Right atrium auricular region (tissue), 2 donors: ENCODE measurements at regions not wholly inside any gene's neighbourhood (a gene's known extent, or its start where the extent isn't known, plus 50 kb on each side); places are given as distances from the start of the nearest gene placed in this dataset.

Experiments used
- DNase-seq: peaks from one replicate; pipeline ENCODE4 v3.0.0-alpha.2; 2019; ENCODE audit warnings: low spot score
- H3K27ac ChIP-seq, 2 donors: fragments of 200-600 bp; sonication (generic); 1 replicate in 1 of 2; 2 replicates in 1 of 2; pipeline ENCODE4 v1.5.1; 2016 to 2019
- H3K27me3 ChIP-seq, 2 donors: fragments of 200-600 bp; sonication (generic); one replicate each; pipeline versions ENCODE4 v1.5.1 to v1.6.0; 2017 to 2019
- H3K36me3 ChIP-seq: fragments of 200-600 bp; sonication (generic); one replicate; pipeline ENCODE4 v1.5.1; 2016
- H3K4me1 ChIP-seq, 2 donors: fragments of 200-600 bp; sonication (generic); one replicate each; pipeline versions ENCODE4 v1.5.1 to v1.6.0; 2017 to 2019
- H3K4me3 ChIP-seq, 2 donors: fragments of 200-600 bp; sonication (generic); 1 replicate in 1 of 2; 2 replicates in 1 of 2; pipeline ENCODE4 v1.5.1; 2017 to 2019; ENCODE audit warnings: mild to moderate bottlenecking in 1 of 2, moderate library complexity in 1 of 2
- H3K9me3 ChIP-seq, 2 donors: fragments of 200-600 bp; sonication (generic); one replicate each; pipeline ENCODE4 v1.5.1; 2019
- TF ChIP-seq, protein P1 (sequence below), 2 donors: fragments of 200-600 bp; sonication (generic); IDR thresholded peaks; one replicate each; pipeline ENCODE4 v1.5.1; 2019; ENCODE audit warnings: antibody characterized with exemption in 2 of 2

DNA sequence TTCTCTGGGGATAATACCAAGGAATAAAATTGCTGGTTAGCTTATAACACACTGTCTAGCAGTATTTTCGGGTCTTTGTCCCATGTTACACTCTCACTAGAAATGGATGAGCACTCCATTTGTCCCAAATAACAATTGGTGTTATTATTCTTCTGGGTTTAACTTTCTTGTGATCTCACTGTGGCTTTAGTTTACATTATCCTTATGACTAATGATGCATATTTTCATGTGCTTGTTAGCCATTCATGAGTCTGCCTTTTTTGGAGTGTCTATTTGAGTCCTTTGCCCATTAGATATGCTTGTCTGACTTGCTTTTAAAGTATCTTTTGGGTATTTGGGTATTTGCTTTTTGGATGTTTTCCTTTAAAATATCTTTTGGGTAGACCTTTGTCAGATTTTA lies 372.9 kb upstream of the TENM3 start:
- Histone ChIP-seq H3K4me1 (no peaks in the 10 kb centered on the region), H3K27me3 (no peaks in the 10 kb centered on the region), H3K9me3 (no peaks in the 10 kb centered on the region), H3K4me3 (no peak overlapping the region), H3K27ac (no peak overlapping the region), H3K36me3 (no peaks in the 10 kb centered on the region)
- no peak for DNase-seq
- TF ChIP-seq, protein P1, sequence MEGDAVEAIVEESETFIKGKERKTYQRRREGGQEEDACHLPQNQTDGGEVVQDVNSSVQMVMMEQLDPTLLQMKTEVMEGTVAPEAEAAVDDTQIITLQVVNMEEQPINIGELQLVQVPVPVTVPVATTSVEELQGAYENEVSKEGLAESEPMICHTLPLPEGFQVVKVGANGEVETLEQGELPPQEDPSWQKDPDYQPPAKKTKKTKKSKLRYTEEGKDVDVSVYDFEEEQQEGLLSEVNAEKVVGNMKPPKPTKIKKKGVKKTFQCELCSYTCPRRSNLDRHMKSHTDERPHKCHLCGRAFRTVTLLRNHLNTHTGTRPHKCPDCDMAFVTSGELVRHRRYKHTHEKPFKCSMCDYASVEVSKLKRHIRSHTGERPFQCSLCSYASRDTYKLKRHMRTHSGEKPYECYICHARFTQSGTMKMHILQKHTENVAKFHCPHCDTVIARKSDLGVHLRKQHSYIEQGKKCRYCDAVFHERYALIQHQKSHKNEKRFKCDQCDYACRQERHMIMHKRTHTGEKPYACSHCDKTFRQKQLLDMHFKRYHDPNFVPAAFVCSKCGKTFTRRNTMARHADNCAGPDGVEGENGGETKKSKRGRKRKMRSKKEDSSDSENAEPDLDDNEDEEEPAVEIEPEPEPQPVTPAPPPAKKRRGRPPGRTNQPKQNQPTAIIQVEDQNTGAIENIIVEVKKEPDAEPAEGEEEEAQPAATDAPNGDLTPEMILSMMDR (IDR thresholded peaks at IDR 0.05): no peak

DNA sequence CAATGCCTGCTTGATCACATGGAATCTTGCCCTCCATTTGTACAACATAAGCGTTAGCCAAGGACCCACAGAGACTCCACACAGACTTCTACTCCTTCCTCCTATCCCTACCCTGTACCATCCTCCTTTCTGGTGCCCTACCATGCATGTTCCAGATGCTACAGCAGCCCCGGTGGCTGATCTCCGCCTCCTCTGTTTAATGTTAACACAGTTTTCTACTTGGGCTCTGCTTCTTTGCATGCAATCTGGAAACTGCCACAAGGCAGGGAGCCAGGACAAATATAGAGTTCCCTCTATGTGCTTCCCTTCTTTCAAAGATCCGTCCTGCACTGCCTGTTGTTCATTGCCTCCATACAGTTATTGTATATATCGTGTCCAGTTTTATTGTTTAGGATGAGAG lies 368.6 kb upstream of the TENM3 start:
- H3K4me1 ChIP-seq: no peaks in the 10 kb centered on the region
- no peaks in the 10 kb centered on the region for H3K27me3 ChIP-seq
- H3K9me3 ChIP-seq: no peaks in the 10 kb centered on the region
- H3K4me3 ChIP-seq: no peak overlapping the region
- no peak for DNase-seq
- TF ChIP-seq, protein P1 (IDR thresholded peaks at IDR 0.05): no peak
- no peak overlapping the region for H3K27ac ChIP-seq
- H3K36me3 ChIP-seq: no peaks in the 10 kb centered on the region

GRCh38 chr4:181877329-181877848 lies 365.8 kb upstream of the TENM3 start:
- Histone ChIP-seq H3K9me3 (no peaks in the 10 kb centered on the region), H3K4me3 (no peak overlapping the region), H3K4me1 (no peaks in the 10 kb centered on the region), H3K27ac (no peak overlapping the region), H3K36me3 (no peaks in the 10 kb centered on the region), H3K27me3 (no peaks in the 10 kb centered on the region)
- DNase-seq: no peak
- TF ChIP-seq, protein P1 (IDR thresholded peaks at IDR 0.05): no peak

DNA sequence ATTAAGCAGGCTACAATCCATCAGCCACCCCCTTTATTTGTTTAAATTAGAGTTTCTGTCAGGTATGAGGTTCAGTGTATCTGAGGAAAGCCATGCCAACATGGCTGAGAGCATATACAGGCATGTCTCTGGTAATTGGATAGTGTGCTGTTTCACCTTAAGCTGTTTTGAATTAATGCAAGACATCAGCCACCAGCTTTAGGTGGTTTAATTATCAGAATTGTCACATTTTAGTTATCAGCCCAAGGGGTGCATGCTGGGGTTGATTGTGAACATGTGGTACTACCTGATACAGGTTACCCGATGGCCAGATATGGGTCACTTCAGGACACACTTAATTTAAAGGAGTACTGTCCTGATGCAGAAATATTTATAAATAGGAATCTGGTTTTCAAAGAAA lies 353.2 kb upstream of the TENM3 start:
- Histone ChIP-seq H3K4me3 (no peak overlapping the region), H3K4me1 (no peaks in the 10 kb centered on the region), H3K27me3 (no peaks in the 10 kb centered on the region), H3K36me3 (no peaks in the 10 kb centered on the region), H3K27ac (no peak overlapping the region), H3K9me3 (peaks cover 0 to 3% of the 10 kb centered on the region in 2 donors)
- TF ChIP-seq, protein P1 (IDR thresholded peaks at IDR 0.05): no peak
- no peak for DNase-seq

GRCh38 chr4:181890911-181891310 lies 352.3 kb upstream of the TENM3 start:
- TF ChIP-seq, protein P1 (IDR thresholded peaks at IDR 0.05): no peak
- Histone ChIP-seq H3K4me3 (no peak overlapping the region), H3K27me3 (no peaks in the 10 kb centered on the region), H3K4me1 (no peaks in the 10 kb centered on the region), H3K36me3 (no peaks in the 10 kb centered on the region), H3K9me3 (peaks cover 0 to 3% of the 10 kb centered on the region in 2 donors), H3K27ac (no peak overlapping the region)
- no peak for DNase-seq

GRCh38 chr4:181896614-181897013 lies 346.6 kb upstream of the TENM3 start:
- Histone ChIP-seq H3K4me1 (no peaks in the 10 kb centered on the region), H3K36me3 (no peaks in the 10 kb centered on the region), H3K27me3 (no peaks in the 10 kb centered on the region), H3K9me3 (peaks cover 0 to 11% of the 10 kb centered on the region in 2 donors), H3K4me3 (no peak overlapping the region), H3K27ac (no peak overlapping the region)
- TF ChIP-seq, protein P1 (IDR thresholded peaks at IDR 0.05): no peak
- no peak for DNase-seq
